ENCODE measurements at regions not wholly inside any gene's neighbourhood (a gene's known extent, or its start where the extent isn't known, plus 50 kb on each side); places are given as distances from the start of the nearest gene placed in this dataset.
"Not testable (repeated sequence)": the region's sequence is repeated elsewhere in the genome, so short reads cannot be mapped to it uniquely, and the experiment has no call there.

DNA sequence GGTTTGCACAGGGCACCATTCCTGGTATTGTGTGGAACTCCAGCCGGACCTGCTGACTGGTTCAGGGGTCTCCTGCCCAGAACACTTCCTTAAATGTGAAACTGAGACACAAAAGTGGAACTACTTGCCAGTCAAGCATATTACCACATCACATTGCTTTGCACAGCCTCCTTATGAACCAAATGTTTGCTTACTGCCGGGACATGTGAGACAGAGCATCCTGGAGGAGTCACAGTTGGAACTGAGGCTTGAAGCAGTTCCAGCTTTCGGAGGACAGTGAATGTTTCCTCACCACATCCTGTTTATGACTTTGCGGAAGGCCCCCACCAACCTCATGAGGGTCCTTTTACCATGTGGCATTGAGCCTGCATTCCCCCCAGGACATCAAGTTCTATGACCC, 105.8 kb upstream of the ARHGAP42 start:
- no peak for DNase-seq (ENCODE audit: low read depth)

GRCh38 chr11:100584201-100584985, 102.7 kb upstream of the ARHGAP42 start:
- no peak for DNase-seq (ENCODE audit: low read depth)

DNA sequence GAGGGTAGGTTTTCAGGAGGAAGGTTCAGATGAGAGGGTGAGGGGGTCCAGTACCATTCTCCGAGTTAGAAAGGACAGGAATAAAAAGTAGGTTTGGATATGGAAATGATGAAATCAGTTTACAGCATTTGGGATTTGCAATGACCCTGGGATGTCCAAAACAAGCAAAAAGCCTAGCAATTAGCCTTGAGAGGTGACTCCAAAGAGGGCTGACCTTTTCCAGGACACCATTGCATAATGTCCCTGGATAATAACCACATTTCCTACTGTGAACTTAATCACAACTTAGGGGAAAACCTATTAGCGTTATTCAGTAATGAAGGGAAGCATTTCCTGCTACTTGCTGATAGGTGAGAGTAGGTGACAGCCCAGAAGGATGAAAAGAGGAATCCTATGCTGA, 101.4 kb upstream of the ARHGAP42 start:
- no peak for DNase-seq (ENCODE audit: low read depth)

- DNase-seq (ENCODE audit: low read depth) = no peak
Observed at GRCh38 chr11:100586361-100587101, 100.6 kb upstream of the ARHGAP42 start.

DNA sequence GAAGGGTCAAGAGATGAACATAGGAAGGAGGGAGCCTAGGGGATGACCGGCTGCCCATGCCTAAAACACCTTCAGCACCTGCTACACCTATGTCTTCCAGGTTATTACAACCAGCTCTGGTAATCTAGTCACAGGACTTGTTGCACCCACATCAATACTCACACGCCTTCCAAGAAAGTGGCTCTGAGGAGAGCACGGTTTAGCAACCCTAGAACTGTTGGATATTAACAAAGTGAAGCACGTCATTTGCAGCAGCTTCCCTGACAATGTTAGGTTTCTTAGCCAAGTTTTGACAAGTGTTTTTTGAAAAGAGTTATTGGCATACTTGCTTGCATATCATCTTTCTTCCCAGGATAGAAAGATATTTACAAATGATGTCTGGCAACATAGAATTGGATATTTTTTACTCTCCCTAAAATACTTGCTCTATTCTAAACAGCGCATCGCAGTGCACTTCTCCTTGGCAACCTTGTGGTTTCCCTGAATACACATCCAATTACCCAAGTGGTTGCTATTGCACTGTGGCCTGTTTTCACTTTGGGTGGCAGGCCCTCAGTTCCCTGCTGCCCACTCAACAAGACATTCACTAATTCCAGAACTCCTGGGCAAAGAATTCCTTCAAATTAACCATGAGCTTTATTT, 94.3 kb upstream of the ARHGAP42 start:
- no peak for DNase-seq (ENCODE audit: low read depth)

DNA sequence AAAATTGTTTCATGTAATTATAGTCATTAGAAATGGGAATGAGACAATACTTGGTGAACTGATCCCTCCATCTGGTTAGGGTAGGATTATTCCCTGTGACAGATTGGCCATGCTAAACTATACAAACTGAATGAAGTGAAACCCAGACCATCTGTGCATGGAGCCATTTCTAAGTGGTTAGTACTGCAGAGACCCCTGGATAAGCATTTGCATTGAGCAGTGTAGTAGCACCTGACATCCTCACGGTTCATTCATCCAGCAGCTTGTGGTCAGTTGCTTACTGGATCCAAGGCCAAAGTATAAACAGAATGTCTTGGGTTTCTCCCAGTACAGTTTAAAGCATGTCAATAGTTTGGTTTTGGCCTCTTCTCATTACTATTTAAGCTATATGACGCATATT, 93.8 kb upstream of the ARHGAP42 start:
- no peak for DNase-seq (ENCODE audit: low read depth)

DNA sequence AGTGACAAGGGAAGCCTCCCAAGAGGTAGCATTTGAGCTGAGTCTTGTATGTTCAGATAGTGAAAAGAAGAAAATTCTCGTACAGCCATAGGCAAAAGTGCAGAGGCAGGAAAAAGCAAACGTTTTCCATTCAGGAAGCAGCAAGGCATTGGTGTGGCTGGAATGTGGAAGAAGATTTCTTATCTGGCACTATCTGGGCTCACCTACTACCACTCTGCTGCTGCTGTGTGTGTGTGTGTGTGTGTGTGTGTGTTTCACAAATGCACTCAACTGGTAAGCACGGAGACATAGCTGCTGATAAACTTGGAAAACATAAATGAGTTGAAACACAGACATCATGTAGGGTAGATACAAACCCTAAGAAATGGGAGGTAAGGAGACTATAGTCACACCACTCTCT, 92.8 kb upstream of the ARHGAP42 start:
- DNase-seq (ENCODE audit: low read depth) = no peak

DNA sequence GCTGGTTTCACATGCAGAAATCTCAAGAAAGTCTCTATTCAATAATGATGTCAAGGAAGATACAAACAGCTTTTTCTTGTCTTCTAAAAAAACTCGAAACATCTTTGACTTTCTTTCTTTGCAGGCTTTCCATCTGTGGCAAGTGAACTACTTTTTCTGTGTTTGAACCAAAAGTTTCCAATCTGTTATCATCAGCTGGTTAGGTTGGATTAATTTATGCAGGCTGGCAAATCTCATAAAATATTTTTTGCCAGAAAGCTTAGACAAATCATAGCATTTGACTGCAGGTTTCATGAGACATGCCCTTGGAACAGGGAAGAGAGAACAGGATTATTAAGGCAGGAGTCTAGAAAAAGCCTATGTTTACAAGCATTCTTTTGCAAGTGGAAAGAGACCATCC, 86.1 kb upstream of the ARHGAP42 start:
- no peak for DNase-seq (ENCODE audit: low read depth)

GRCh38 chr11:100602716-100603115, 84.4 kb upstream of the ARHGAP42 start:
- DNase-seq (ENCODE audit: low read depth) = no peak

DNA sequence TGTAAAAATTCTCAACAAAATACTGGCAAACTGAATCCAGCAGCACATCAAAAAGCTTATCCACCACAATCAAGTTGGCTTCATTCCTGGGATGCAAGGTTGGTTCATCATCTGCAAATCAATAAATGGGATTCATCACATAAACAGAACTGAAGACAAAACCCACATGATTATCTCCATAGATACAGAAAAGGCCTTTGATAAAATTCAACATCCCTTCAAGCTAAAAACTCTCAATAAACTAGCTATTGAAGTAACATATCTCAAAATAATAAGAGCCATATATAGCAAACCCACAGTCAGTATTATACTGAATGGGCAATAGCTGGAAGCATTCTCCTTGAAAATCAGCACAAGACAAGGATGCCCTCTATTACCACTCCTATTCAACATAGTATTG, 79.3 kb upstream of the ARHGAP42 start:
- DNase-seq (ENCODE audit: low read depth) = not testable (repeated sequence)

- DNase-seq (ENCODE audit: low read depth) = no peak
Observed at GRCh38 chr11:100612766-100613165, 74.3 kb upstream of the ARHGAP42 start.

DNA sequence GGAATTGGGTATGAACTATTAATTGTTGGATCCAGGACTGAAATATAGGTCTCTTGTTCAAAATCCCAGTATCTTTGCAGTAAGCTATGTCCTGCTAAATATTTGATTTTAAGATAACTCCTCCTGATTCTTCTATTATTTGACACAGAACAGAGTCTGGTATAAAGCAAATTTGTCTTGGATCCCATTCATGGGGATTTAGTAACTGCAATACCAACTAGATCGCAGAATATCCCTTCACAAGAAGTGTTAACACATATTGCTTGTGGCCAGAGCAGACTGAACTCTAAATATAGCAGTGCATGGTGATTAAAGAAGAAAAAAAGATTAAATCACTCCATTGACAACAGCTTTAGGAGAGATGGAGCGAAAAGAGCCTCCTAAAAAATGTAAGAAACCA, 68.2 kb upstream of the ARHGAP42 start:
- DNase-seq (ENCODE audit: low read depth) = no peak

DNA sequence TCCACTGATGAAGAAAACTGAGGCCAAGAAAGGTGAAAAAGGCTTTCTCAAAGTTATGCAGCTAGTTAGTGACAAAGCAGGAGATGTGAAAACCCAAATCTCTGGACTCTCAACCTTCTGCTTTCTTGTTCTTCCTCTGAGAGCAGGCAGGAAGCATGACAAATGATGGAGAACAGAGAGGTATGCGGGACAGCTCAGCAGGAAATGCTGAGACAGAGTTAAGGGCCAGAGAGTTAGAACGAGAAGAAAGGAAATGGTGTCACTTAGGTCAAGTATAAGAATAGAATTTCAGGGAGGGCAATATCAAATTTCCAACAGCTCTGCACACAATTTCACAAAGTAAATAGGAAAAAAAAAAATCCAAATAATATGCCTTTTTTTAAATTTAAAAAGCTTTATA, 67.6 kb upstream of the ARHGAP42 start:
- no peak for DNase-seq (ENCODE audit: low read depth)

DNA sequence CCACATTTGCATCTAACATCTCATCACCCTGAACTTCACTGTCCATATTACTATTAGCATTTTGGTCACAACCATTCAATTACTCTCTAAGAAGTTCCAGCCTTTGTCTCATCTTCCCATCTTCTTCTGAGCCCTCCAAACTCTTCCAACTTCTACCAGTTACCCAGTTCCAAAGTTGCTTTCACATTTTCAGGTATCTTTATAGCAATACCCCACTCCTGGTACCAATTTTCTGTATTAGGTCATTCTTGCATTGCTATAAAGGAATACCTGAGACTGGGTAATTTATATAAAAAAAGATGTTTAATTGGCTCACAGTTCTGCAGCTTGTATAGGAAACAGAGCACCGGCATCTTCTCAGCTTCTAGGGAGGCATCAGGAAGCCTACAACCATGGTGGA, 64.7 kb upstream of the ARHGAP42 start:
- no peak for DNase-seq (ENCODE audit: low read depth)

DNA sequence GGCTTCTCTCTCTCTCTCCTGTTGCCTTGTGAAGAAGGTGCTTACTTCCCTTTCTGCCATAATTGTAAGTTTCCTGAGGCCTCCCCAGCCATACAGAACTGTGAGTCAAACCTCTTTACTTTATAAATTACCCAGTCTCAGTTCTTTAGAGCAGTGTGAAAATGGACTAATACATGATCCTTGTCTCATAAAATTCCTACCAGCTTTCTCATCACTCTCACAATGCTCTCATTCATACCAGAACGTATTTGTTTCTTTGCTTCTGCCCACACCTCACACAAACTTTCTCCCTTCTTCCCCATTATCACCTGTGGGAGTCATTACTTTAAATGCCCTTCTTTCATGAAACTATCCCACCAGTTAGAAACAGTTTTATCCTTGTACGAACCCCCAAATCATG, 62.7 kb upstream of the ARHGAP42 start:
- no peak for DNase-seq (ENCODE audit: low read depth)

DNA sequence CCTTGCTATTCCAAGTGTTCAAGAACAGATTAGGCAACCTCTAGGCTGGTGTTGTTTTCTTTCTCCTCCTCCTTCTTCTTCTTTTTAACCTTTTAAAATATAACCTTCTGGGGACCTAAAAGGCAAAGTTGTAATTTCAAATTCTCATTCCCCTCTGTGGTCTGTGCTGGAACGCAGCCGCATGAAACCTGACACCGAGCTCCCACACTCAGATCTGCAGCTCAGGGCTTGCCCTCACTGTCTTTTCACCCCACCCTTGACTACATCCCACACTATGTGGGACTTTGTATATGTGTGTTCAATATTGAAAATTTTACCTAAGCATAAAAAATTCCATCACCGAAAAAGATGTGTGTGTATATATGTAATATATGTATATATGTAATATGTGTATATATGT, 62.0 kb upstream of the ARHGAP42 start:
- no peak for DNase-seq (ENCODE audit: low read depth)

DNA sequence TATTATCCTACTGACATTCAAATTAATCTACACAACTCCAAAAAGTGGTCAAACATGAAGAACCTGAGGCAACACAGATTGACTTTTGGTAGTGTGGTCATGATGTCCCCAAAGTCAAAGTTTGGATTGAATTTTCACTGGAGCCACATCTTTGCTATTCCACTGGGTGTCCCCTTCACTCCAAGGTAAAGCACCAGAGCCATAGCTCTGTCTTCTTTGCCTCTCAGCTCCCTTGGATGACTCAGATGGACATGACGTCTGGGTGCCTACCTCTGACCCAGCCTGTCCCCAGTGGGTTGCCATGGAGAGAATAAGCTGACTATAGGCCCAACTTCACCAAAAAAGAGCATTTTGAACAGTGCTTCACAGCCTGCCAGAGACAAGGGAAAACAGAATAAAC, 57.4 kb upstream of the ARHGAP42 start:
- no peak for DNase-seq (ENCODE audit: low read depth)

- DNase-seq (ENCODE audit: low read depth) = no peak
Observed at GRCh38 chr11:100630898-100631297, 56.2 kb upstream of the ARHGAP42 start.

GRCh38 chr11:100631316-100631715, 55.8 kb upstream of the ARHGAP42 start:
- DNase-seq (ENCODE audit: low read depth) = no peak

DNA sequence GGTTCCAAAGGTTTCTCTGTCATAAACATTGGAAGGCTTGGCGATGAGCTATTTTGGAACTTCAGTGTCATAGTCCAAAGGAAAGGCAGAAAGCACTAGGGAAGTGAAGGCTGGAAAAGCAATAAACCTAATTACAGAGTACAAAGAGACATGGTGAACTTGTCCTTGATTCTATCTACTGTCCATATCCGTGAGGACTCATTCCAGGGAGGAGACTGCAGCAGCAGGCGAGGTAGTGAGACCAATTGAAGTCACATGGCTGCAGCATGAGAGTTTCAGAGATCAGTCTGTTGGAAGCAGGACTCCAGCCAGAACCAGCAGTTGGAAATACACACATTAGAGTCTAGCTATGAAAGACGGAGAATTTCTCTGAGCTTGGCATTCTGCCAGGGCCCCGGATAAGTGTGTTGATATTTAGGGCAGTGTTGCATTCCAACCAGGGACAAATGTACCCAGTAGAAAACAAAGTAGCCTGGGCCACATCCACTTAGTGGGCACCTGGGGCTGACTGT, 54.1 kb upstream of the ARHGAP42 start:
- no peak for DNase-seq (ENCODE audit: low read depth)

DNA sequence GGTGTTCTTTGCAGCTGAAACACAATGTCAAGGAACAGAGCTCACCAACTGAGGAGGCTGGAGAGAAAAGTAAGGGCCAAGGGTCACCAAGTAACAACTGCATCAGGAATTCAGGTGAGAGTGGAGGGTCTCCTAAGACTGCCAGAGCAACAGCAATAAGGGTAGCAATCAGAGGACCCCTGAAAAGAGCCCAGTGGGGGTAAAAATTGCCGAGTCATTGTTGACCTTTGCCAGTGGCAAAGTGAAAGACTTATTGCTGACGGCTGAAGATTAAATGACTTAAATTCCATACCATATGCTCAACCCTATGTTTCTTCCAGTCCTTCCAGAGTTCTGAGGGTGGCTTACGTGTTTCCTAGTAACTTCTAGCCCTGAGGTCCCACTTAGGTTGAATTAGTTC, 51.9 kb upstream of the ARHGAP42 start:
- no peak for DNase-seq (ENCODE audit: low read depth)

GRCh38 chr11:100636536-100636935, 50.6 kb upstream of the ARHGAP42 start:
- DNase-seq (ENCODE audit: low read depth) = no peak
